ENCODE measurements at regions not wholly inside any gene's neighbourhood (a gene's known extent, or its start where the extent isn't known, plus 50 kb on each side); places are given as distances from the start of the nearest gene placed in this dataset.

DNA sequence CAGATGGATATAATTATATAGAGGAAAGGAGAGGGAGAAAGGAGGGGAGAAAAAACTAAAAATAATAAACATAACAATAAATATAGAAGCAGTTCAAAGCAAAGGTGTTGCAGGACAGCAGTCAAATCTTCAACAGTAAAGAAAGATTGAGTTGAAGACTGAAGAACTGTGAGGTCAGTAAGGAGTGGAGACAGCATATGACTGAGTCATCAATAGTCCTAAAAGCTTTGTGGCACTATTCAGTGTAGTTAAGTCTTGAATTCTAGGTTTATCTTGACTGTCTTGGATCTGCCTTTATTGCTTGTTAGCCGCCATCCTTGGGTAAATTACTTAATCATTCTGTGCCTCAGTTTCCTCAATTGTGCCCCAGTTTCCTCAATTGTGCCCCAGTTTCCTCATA lies 137.0 kb downstream of the MRPS30 start:
- no peak overlapping the region for H3K27ac ChIP-seq (ENCODE audit: low read depth, low read length)

DNA sequence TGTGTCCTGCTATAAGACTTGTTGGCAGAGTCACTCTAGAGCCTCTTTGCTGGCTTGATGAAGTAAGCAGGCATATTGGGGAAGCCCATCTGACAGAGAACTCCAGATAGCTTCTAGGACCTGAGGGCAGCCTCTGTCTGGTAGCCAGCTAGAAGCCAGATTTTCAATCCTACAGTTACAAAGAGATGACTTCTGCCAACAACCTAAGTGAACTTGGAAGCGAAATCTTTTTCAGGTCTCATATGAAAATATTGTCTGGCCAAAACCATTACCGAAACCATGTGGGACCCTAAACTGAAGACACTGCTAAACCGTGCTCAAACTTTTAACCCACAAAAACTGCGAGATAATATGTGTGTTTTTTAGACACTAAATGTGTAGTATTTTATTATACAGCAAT lies 140.9 kb downstream of the MRPS30 start:
- Histone ChIP-seq H3K4me1 (ENCODE audit: insufficient read depth, low read length) (no peaks in the 10 kb centered on the region), H4K20me1 (ENCODE audit: insufficient read depth, low read length) (no peaks in the 10 kb centered on the region), H3K79me2 (ENCODE audit: insufficient read depth, low read length) (no peaks in the 10 kb centered on the region), H3K9me3 (ENCODE audit: insufficient read depth, low read depth, low read length) (no peaks in the 10 kb centered on the region), H3K27ac (ENCODE audit: low read depth, low read length) (no peak overlapping the region), H3K4me2 (ENCODE audit: low read length) (no peak overlapping the region), H3K27me3 (ENCODE audit: insufficient read depth, low read length) (no peaks in the 10 kb centered on the region), H3K4me3 (ENCODE audit: insufficient read depth, low read depth, low read length) (no peak overlapping the region), H3K9ac (ENCODE audit: low read length) (no peak overlapping the region), H2AFZ (ENCODE audit: low read depth, low read length) (no peak overlapping the region), H3K36me3 (ENCODE audit: insufficient read depth, low read length) (no peaks in the 10 kb centered on the region)
- no peak overlapping the region for H3K27ac Mint-ChIP-seq (ENCODE audit: unreplicated experiment)
- DNase-seq (ENCODE audit: low read depth) (no peak), FAIRE-seq (no peak)
- H3K4me3 Mint-ChIP-seq (ENCODE audit: unreplicated experiment), result no peak overlapping the region
- TF ChIP-seq EZH2 (IDR thresholded peaks at IDR 0.05; ENCODE audit: insufficient read depth, low read length), result no peak
- TF ChIP-seq, protein P1, sequence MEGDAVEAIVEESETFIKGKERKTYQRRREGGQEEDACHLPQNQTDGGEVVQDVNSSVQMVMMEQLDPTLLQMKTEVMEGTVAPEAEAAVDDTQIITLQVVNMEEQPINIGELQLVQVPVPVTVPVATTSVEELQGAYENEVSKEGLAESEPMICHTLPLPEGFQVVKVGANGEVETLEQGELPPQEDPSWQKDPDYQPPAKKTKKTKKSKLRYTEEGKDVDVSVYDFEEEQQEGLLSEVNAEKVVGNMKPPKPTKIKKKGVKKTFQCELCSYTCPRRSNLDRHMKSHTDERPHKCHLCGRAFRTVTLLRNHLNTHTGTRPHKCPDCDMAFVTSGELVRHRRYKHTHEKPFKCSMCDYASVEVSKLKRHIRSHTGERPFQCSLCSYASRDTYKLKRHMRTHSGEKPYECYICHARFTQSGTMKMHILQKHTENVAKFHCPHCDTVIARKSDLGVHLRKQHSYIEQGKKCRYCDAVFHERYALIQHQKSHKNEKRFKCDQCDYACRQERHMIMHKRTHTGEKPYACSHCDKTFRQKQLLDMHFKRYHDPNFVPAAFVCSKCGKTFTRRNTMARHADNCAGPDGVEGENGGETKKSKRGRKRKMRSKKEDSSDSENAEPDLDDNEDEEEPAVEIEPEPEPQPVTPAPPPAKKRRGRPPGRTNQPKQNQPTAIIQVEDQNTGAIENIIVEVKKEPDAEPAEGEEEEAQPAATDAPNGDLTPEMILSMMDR (IDR thresholded peaks at IDR 0.05; ENCODE audit: insufficient read depth, low read depth, low read length), result no peak
- H3K4me1 Mint-ChIP-seq (ENCODE audit: low read depth, unreplicated experiment), result peaks cover 18% of the 10 kb centered on the region
- no peaks in the 10 kb centered on the region for H3K9me3 Mint-ChIP-seq (ENCODE audit: unreplicated experiment)
- H3K36me3 Mint-ChIP-seq (ENCODE audit: low read depth, unreplicated experiment), result no peaks in the 10 kb centered on the region
- H3K27me3 Mint-ChIP-seq (ENCODE audit: low read depth, unreplicated experiment), result no peaks in the 10 kb centered on the region

More for the DNA sequence above, 137.0 kb downstream of the MRPS30 start:
- no peaks in the 10 kb centered on the region for H3K79me2 ChIP-seq (ENCODE audit: insufficient read depth, low read length)
- H3K27me3 ChIP-seq (ENCODE audit: insufficient read depth, low read length), result no peaks in the 10 kb centered on the region
- H3K36me3 ChIP-seq (ENCODE audit: insufficient read depth, low read length), result no peaks in the 10 kb centered on the region
- no peaks in the 10 kb centered on the region for H3K9me3 ChIP-seq (ENCODE audit: insufficient read depth, low read depth, low read length)
- H3K4me2 ChIP-seq (ENCODE audit: low read length), result no peak overlapping the region
- H3K4me1 ChIP-seq (ENCODE audit: insufficient read depth, low read length), result peaks cover 6% of the 10 kb centered on the region
- Mint-ChIP-seq H3K9me3 (ENCODE audit: unreplicated experiment) (no peaks in the 10 kb centered on the region), H3K27ac (ENCODE audit: unreplicated experiment) (peak overlapping the region; percentile 41), H3K36me3 (ENCODE audit: low read depth, unreplicated experiment) (no peaks in the 10 kb centered on the region), H3K4me3 (ENCODE audit: unreplicated experiment) (no peak overlapping the region), H3K27me3 (ENCODE audit: low read depth, unreplicated experiment) (no peaks in the 10 kb centered on the region), H3K4me1 (ENCODE audit: low read depth, unreplicated experiment) (peaks cover 30% of the 10 kb centered on the region)
- H3K4me3 ChIP-seq (ENCODE audit: insufficient read depth, low read depth, low read length), result no peak overlapping the region
- no peak overlapping the region for H2AFZ ChIP-seq (ENCODE audit: low read depth, low read length)
- DNase-seq (ENCODE audit: low read depth) (no peak), FAIRE-seq (no peak)
- no peaks in the 10 kb centered on the region for H4K20me1 ChIP-seq (ENCODE audit: insufficient read depth, low read length)
- TF ChIP-seq, protein P1 (IDR thresholded peaks at IDR 0.05; ENCODE audit: insufficient read depth, low read depth, low read length), result no peak
- no peak for TF ChIP-seq EZH2 (IDR thresholded peaks at IDR 0.05; ENCODE audit: insufficient read depth, low read length)
- no peak overlapping the region for H3K9ac ChIP-seq (ENCODE audit: low read length)

DNA sequence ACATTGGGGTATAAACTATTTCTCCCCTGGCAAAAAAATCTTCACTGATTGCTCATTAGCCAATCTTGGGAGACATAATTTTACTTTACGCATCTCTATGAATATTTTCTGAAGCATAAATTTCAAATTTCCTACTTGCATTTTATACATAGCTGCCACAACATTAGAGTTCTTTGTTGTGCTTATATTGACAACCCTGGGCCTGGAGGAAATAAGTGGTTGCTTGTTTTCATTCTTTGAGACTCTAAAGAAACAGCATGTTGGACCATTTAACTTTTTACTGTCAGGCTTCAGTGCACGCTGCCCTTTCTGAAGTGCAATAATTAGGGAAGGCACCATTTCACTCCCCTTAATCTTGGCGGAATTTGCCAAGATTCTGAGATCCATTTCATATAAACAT lies 142.6 kb downstream of the MRPS30 start:
- H3K27ac Mint-ChIP-seq (ENCODE audit: unreplicated experiment), result no peak overlapping the region
- H3K4me1 Mint-ChIP-seq (ENCODE audit: low read depth, unreplicated experiment), result peaks cover 4% of the 10 kb centered on the region
- no peaks in the 10 kb centered on the region for H3K36me3 ChIP-seq (ENCODE audit: insufficient read depth, low read length)
- H3K4me3 Mint-ChIP-seq (ENCODE audit: unreplicated experiment), result no peak overlapping the region
- no peaks in the 10 kb centered on the region for H3K9me3 ChIP-seq (ENCODE audit: insufficient read depth, low read depth, low read length)
- no peaks in the 10 kb centered on the region for H3K79me2 ChIP-seq (ENCODE audit: insufficient read depth, low read length)
- no peaks in the 10 kb centered on the region for H3K4me1 ChIP-seq (ENCODE audit: insufficient read depth, low read length)
- no peaks in the 10 kb centered on the region for H3K27me3 Mint-ChIP-seq (ENCODE audit: low read depth, unreplicated experiment)
- no peak overlapping the region for H3K27ac ChIP-seq (ENCODE audit: low read depth, low read length)
- no peaks in the 10 kb centered on the region for H4K20me1 ChIP-seq (ENCODE audit: insufficient read depth, low read length)
- H3K4me3 ChIP-seq (ENCODE audit: insufficient read depth, low read depth, low read length), result no peak overlapping the region
- no peak overlapping the region for H3K4me2 ChIP-seq (ENCODE audit: low read length)
- H3K36me3 Mint-ChIP-seq (ENCODE audit: low read depth, unreplicated experiment), result no peaks in the 10 kb centered on the region
- TF ChIP-seq EZH2 (IDR thresholded peaks at IDR 0.05; ENCODE audit: insufficient read depth, low read length), result no peak
- TF ChIP-seq, protein P1 (IDR thresholded peaks at IDR 0.05; ENCODE audit: insufficient read depth, low read depth, low read length), result no peak
- no peak overlapping the region for H2AFZ ChIP-seq (ENCODE audit: low read depth, low read length)
- no peak overlapping the region for H3K9ac ChIP-seq (ENCODE audit: low read length)
- FAIRE-seq (no peak), DNase-seq (ENCODE audit: low read depth) (no peak)
- H3K27me3 ChIP-seq (ENCODE audit: insufficient read depth, low read length), result no peaks in the 10 kb centered on the region
- H3K9me3 Mint-ChIP-seq (ENCODE audit: unreplicated experiment), result no peaks in the 10 kb centered on the region

Measured in astrocyte (in vitro differentiated cells and primary cell).